H1 (cell line): ENCODE measurements at regions not wholly inside any gene's neighbourhood (a gene's known extent, or its start where the extent isn't known, plus 50 kb on each side); places are given as distances from the start of the nearest gene placed in this dataset.

Experiments
- CHD1 ChIP-seq: IDR thresholded peaks from 2 replicates; pipeline ENCODE4 v1.6.1; 2012; ENCODE audit warnings: low read depth, low read length, improper control_type of control experiment
- CHD2 ChIP-seq: IDR thresholded peaks from 2 replicates; pipeline ENCODE4 v1.6.1; 2012; ENCODE audit warnings: low read length, improper control_type of control experiment
- GABPA ChIP-seq: IDR thresholded peaks from 2 replicates; pipeline ENCODE4 v1.6.1; 2011; ENCODE audit warnings: mild to moderate bottlenecking, low read length, moderate library complexity, borderline replicate concordance; ENCODE audit not compliant: insufficient read depth
- HDAC2 ChIP-seq, 2 experiments: fragments of 300-600 bp in 1 of 2; sonication (generic) in 1 of 2; IDR thresholded peaks; 2 replicates each; pipeline ENCODE4 v1.6.1; 2011 to 2012; ENCODE audit warnings: low read depth in 2 of 2, low read length in 2 of 2, mild to moderate bottlenecking in 2 of 2, moderate library complexity in 2 of 2, borderline replicate concordance in 1 of 2, inconsistent platforms in 1 of 2
- JUND ChIP-seq: IDR thresholded peaks from 2 replicates; pipeline ENCODE4 v1.6.1; 2011; ENCODE audit warnings: mild to moderate bottlenecking, improper control_type of control experiment, low read length
- TF ChIP-seq, protein P1 (sequence below): fragments of 300-600 bp; sonication (generic); IDR thresholded peaks from 2 replicates; pipeline ENCODE4 v1.7.1; 2012; ENCODE audit warnings: low read length, moderate library complexity, mild to moderate bottlenecking, inconsistent platforms; ENCODE audit not compliant: insufficient replicate concordance

DNA sequence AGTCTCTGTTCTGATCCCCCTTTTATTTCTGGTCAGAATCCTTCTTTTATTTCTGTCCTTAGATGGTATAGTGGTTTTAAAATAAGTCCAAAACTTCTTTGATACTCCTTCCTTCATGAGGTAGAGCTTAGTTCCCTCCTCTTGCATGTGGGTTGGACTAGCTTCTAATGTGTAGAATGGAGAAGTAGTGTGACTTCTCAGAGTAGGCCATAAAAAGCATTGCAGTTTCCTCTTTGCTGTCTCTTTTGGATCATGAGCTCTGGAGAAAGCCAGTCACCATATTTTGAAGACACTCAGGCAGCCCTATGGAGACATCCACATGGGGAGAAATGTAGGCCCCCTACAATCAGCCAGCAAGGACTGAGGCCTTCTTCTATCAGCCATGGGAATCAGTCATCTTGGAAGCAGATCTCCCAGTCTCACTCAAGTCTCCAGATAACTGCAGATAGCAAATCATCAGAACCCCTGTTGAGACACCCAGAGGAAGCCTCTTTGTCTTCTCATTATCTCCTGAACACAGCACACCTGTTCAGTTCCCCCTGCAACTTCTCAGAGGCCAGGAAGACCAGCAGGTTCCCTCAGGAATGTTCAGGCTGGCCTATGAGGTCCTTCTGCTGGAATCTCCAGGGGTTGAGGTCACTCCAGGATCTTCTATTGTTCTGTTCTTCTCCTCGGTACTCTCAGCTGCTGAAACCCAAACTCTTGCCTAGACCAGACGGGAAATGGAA lies 511.9 kb upstream of the ZMIZ1 start (continued):
- TF ChIP-seq, protein P1, sequence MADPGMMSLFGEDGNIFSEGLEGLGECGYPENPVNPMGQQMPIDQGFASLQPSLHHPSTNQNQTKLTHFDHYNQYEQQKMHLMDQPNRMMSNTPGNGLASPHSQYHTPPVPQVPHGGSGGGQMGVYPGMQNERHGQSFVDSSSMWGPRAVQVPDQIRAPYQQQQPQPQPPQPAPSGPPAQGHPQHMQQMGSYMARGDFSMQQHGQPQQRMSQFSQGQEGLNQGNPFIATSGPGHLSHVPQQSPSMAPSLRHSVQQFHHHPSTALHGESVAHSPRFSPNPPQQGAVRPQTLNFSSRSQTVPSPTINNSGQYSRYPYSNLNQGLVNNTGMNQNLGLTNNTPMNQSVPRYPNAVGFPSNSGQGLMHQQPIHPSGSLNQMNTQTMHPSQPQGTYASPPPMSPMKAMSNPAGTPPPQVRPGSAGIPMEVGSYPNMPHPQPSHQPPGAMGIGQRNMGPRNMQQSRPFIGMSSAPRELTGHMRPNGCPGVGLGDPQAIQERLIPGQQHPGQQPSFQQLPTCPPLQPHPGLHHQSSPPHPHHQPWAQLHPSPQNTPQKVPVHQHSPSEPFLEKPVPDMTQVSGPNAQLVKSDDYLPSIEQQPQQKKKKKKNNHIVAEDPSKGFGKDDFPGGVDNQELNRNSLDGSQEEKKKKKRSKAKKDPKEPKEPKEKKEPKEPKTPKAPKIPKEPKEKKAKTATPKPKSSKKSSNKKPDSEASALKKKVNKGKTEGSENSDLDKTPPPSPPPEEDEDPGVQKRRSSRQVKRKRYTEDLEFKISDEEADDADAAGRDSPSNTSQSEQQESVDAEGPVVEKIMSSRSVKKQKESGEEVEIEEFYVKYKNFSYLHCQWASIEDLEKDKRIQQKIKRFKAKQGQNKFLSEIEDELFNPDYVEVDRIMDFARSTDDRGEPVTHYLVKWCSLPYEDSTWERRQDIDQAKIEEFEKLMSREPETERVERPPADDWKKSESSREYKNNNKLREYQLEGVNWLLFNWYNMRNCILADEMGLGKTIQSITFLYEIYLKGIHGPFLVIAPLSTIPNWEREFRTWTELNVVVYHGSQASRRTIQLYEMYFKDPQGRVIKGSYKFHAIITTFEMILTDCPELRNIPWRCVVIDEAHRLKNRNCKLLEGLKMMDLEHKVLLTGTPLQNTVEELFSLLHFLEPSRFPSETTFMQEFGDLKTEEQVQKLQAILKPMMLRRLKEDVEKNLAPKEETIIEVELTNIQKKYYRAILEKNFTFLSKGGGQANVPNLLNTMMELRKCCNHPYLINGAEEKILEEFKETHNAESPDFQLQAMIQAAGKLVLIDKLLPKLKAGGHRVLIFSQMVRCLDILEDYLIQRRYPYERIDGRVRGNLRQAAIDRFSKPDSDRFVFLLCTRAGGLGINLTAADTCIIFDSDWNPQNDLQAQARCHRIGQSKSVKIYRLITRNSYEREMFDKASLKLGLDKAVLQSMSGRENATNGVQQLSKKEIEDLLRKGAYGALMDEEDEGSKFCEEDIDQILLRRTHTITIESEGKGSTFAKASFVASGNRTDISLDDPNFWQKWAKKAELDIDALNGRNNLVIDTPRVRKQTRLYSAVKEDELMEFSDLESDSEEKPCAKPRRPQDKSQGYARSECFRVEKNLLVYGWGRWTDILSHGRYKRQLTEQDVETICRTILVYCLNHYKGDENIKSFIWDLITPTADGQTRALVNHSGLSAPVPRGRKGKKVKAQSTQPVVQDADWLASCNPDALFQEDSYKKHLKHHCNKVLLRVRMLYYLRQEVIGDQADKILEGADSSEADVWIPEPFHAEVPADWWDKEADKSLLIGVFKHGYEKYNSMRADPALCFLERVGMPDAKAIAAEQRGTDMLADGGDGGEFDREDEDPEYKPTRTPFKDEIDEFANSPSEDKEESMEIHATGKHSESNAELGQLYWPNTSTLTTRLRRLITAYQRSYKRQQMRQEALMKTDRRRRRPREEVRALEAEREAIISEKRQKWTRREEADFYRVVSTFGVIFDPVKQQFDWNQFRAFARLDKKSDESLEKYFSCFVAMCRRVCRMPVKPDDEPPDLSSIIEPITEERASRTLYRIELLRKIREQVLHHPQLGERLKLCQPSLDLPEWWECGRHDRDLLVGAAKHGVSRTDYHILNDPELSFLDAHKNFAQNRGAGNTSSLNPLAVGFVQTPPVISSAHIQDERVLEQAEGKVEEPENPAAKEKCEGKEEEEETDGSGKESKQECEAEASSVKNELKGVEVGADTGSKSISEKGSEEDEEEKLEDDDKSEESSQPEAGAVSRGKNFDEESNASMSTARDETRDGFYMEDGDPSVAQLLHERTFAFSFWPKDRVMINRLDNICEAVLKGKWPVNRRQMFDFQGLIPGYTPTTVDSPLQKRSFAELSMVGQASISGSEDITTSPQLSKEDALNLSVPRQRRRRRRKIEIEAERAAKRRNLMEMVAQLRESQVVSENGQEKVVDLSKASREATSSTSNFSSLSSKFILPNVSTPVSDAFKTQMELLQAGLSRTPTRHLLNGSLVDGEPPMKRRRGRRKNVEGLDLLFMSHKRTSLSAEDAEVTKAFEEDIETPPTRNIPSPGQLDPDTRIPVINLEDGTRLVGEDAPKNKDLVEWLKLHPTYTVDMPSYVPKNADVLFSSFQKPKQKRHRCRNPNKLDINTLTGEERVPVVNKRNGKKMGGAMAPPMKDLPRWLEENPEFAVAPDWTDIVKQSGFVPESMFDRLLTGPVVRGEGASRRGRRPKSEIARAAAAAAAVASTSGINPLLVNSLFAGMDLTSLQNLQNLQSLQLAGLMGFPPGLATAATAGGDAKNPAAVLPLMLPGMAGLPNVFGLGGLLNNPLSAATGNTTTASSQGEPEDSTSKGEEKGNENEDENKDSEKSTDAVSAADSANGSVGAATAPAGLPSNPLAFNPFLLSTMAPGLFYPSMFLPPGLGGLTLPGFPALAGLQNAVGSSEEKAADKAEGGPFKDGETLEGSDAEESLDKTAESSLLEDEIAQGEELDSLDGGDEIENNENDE = no peak
- TF ChIP-seq HDAC2 (IDR thresholded peaks at IDR 0.05; ENCODE audit: borderline replicate concordance in 1 of 2, low read depth in 2 of 2, low read length in 2 of 2) = no peak
- TF ChIP-seq CHD1 = no peak
- TF ChIP-seq GABPA = no peak
- no peak for TF ChIP-seq CHD2
- TF ChIP-seq JUND = no peak
